Fibroblast of the conjunctiva (primary cell): ENCODE measurements at regions not wholly inside any gene's neighbourhood (a gene's known extent, or its start where the extent isn't known, plus 50 kb on each side); places are given as distances from the start of the nearest gene placed in this dataset.
"Not testable (repeated sequence)": the region's sequence is repeated elsewhere in the genome, so short reads cannot be mapped to it uniquely, and the experiment has no call there.

Experiments used
- DNase-seq: peaks from one replicate; pipeline ENCODE4 v3.0.0-alpha.2; 2010; ENCODE audit warnings: low read depth

DNA sequence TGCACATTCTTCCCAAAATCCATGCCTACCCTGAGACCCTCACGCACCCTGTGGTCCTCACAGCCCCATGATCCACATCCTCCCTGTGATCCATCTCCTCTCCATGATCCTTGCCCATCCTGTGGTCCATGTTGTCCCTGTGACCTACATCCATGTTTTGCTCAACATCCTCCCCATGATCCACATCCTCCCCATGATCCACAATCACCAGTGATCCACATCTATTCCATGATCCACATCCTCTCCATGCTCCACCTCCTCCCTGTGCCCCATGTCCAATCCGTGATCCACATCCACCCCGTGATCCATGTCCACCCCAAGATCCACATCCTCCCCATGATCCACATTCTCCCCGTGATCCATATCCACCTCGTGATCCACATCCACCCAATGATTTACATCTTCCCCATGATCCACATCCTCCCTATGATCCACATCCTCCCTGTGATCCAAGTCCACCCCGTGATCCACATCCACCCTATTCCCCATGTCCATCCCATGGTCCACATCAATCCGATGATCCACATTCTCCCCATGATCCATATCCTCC is 281.2 kb downstream of the MYCN start:
- no peak for DNase-seq

DNA sequence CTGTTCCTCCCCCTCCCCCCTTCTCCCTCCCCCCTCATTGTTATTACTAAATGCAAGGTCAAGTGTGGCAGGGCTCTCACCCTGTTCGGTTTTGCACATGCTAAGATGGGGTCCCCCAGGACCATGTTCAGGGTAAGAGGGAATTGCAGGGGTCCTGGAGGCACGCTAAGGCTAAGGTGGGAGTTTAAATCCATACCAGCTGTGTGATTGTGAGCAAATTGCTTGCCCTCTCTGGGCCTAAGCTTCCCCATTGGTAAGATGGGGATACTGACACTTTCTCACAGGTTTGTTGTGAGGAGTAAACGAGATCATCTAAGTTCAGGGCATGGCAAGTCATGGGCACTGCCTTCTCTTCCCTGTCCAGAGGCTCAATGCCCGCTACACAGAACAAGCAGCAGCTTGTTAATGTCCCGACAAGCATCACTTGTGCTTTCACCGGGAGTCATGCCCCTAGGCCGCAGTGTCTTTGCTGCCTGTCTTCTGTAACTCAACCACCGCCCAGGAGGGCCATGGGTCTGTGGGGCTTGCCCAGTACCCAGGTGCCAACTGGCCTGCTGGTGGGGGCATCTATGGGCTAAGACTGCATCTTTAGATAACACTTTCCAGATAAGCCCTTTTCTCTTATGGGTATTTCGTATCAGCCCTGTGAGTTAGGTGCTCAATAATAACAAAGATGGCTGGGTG is 279.1 kb downstream of the MYCN start:
- DNase-seq: no peak

DNA sequence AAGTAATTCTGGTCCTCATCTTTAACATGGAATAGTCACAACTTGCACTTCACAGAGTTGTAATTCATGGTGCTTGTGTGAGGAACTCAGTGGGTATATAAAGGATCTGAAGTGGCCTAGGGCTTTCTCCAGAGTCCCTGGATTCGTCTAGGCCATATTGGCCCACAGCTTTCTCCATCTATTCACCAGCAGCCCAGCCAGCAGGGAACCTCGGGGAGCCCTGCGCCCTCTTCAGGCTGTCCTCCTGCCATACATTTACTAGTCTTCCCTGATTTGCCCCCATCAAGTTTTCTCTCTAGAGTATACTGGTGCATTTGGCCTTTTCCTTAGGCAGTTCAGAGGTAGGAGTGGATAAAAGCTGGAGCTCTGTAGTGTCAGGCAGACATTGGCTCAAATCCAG is 278.3 kb downstream of the MYCN start:
- no peak for DNase-seq

DNA sequence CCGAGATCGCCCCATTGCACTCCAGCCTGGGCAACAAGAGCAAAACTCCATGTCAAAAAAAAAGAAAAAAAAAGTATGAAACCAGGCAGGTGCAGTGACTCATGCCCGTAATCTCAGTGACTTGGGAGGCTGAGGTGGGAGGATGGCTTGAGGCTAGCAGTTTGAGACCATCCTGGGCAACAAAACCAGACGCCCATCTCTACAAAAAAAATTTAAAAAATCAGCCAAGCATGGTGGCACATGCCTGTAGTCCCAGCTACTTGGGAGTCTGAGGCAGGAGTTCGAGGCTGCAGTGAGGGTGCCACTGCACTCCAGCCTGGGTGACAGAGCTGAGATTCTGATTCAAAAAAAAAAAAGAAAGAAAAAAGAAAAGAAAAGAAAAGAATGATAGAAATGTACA is 277.8 kb downstream of the MYCN start:
- no peak for DNase-seq

DNA sequence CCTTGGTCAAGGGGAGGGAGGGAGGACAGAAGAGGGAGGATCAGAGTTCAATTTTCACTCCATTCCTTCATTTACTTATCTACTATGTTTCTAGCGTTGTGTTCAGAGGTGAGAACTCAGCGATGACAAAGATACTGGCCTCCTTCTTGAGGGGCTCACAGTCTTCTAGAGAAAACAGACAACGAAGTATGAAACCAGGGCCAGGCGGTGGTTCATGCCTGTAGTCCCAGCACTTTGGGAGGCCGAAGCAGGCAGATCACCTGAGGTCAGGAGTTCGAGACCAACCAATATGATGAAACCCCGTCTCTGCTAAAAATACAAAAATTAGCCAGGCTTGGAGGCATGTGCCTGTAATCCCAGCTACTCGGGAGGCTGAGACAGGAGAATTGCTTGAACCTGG is 277.4 kb downstream of the MYCN start:
- not testable (repeated sequence) for DNase-seq

DNA sequence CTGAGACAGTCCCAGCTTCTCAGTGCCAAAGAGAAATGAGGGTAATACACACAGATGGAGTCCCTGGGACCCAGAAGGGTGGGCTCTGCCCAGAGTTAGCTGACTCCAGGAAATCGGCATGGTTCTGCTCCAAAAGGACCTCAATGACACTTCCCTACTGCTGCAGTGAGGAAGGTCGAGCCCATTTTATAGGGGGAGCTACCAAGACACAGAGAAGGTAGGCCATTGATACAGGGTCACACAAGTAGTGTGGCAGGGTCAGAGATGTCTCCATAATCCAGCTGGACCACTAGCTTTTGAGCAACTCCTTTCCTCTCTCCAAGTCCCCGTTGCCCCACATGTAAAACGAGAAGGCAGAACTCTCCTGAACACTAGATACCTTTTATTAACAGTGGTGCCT is 276.9 kb downstream of the MYCN start:
- no peak for DNase-seq

DNA sequence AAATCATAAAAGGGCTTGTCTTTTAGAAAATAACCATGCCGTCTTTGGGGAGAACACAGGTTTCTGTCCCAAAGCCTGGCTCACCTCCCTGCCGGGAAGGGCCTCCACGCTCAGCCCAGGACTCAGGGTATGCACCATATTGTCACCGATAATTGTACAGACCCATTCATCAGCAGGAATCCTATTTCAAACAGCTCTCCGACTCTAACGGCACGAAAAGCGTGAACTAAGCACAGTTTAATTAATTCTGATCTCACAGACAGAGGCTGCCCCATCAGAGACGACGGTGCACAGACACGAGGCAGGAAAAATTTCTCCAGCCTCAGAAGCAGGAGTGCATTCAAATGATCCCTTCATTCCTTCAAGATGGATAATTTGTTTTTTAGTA is 276.2 kb downstream of the MYCN start:
- no peak for DNase-seq

DNA sequence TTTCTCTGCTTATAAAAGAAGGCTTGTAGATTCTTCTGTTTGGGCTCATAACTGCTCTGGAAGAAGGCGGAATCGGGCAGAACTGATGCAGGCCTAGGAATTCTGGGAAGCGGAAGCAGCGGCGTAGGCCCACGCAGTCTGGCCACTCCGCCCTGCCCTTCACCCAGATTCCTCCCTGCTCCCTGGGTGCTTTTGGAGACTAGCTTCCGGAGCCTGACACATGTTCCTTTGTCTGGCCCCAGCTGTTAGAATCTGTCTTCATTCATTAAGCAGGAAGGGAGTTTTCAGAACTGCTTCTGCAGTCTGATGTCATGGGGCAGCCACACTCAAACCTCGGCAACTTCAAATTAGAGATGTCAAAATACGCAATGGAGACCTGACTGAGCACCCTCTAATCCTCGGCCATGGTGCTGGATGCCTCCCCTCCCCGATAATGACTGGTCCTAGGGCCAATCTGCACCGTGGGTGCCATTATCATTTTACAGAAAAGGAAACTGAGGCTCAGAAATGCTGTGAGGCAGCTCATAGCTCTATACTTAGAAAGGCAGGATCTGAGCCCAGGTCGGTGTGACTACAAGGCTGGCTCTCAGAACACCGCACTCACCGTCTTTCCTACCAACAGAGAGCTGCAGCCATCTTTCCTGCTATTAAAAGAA is 275.7 kb downstream of the MYCN start:
- no peak for DNase-seq

DNA sequence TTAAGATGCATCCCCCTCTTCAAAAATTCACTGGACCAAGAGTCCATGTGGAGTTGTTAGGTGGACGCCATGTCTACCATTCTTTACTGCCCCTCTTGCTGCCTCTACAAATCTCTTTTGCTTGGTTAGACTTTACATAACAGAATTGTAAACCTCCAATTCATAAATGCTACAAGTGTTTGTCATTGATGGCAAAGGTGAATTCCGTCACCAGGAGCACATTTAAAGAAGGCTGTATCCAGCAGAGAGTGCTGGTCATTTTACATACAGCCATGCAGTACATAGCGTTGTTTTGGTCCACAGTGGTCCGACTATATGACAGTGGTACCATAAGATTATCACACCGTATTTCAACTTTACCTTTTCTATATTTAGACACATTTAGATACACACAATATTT is 274.5 kb downstream of the MYCN start:
- DNase-seq: no peak

DNA sequence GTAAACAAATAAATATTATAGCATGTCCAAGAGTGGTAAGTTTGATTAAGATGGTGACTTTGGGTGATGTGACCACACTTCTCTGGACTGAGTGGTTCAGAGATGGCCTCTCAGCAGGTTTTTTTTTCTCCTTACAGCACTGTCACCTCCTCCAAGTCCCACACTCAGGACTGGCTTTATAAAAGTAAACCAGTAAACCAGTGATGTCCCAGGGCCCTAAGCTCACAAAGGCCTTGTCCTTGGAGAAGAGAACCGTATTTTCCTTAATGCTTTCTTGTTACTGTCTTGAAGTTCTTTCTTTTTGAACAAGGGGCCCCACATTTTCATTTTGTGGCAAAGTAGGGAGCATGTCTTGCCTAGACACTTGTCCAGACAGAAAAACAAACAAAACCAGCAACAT is 274.0 kb downstream of the MYCN start:
- DNase-seq: no peak

DNA sequence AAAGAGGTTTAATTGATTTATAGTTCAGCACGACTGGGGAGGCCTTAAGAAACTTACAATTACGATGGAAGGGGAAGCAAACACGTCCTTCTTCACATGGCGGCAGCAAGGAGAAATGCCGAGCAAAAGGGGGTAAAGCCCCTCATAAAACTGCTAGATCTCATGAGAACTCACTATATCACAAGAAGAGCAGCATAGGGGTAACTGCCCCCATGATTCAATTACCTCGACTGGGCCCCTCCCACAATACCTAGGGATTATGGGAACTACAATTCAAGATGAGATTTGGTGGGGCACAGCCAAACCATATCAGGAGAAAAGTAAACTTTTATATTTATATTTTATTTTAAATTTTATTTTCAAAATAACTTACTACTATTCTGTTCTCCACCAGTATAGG is 272.0 kb downstream of the MYCN start:
- DNase-seq: no peak

DNA sequence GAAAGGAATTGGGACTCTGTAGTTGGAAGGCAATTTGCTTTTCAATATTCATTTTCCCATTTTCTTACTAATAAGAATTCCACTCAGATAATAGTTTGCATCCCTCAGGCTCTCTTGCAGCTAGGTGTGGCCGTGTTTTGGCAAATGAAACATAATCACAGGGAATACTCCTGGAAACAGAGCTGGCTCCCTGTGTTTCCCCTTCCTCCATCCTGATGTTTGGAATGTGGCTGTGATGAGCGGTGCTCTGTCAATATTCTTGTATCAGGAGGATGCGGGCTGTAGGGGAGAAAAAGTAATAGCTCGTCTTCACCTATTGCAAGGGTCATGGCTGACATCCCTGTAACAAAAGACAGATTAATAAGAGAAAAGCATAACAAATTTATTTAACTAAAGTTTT is 271.0 kb downstream of the MYCN start:
- DNase-seq: no peak

DNA sequence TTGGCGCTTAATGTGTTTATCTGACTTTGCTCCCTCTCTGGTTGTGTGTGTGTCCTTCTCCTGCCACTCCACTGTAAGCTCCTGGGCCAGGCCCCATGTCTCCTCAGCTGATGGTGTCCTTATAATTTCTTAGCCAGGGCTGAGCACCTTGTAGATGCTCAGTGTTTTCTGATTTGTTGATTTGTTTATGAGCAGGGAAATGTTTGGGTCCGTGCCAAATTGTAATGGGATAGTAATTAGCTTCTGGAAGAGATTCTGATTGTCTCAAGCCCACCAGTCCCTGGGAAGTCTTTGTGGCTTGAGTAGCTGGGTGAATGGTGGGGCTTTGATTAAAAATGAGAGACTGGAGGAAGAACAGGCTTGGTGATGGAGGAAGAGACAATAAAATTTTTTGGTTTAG is 270.5 kb downstream of the MYCN start:
- no peak for DNase-seq

DNA sequence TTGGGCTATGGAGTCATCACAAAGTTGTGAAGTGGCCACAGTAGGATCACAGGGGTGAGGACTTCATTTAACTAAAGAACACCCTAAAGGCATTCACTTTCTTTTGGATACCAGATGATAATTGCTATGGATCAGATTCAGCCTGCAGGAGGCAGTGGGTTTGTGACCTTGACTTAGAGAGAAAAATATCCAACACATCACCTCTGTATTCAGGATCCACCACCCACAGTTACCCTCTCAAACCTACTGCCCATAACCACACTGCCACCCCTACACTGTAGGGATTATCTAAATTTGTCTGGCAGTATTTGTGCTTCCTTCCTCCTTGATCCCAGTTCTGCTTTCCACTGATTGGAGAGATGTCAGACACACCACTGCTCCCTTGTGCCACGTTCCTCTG is 269.4 kb downstream of the MYCN start:
- DNase-seq: no peak

DNA sequence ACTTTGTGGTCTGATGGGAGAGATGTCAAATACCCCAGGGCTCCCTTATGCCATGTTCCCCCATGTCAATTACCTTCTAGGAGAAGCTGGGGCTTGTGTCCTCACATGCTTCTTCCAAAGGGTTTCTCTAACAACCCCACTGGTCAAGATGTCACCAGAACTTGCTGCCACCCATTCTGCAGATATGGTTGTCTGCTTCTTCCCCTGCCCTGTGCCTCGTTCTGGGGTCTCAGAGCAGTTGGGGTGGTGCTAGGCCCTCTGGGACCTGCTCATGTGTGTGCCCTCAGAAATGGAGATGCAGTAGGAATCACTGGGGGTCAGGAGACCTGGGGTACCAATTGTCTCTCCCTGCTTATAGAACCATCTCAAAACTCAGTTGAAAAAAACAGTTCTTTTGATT is 268.6 kb downstream of the MYCN start:
- no peak for DNase-seq

DNA sequence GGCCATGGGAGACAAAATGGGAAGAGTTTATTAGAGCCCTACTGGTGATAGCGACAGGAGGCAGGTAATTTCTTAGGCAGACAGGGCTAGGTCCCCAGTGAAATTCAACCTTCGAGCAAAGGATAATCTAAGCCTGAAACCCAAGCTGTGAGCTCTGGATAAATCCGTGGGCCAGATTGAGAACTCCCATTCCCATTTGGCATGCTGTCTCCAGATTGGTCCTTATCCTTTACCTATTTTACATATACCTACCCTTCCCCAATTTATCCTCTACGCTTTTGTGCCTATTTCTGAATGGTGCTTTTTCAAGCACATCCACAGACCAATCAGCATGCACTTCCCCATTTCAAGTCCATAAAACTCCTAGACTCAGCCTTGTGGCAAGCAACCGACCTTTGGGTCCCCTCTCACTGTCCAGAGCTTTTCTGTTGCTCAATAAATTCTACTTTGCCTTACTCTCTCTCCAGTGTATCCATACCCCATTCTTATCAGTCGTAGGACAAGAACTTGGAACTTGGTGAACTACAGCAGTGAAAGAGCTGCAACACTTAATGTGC is 268.0 kb downstream of the MYCN start:
- DNase-seq: no peak

DNA sequence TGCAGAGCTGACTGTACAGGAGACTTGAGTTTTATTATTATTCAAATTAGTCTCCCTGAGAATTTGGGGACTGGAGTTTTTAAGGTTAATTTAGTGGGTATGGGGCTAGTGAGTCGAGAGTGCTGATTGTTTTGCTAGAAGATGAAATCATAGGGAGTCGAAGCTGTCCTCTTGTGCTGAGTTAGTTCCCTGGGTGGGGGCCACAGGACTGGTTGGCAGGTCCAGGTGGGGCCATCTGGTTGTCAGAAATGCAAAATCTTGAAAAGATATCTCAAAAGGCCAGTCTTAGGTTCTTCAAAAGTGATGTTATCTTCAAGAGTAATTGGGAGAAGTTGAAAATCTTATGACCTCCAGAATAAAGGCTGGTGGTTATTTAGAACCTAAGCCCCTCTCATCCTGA is 267.3 kb downstream of the MYCN start:
- DNase-seq: no peak

DNA sequence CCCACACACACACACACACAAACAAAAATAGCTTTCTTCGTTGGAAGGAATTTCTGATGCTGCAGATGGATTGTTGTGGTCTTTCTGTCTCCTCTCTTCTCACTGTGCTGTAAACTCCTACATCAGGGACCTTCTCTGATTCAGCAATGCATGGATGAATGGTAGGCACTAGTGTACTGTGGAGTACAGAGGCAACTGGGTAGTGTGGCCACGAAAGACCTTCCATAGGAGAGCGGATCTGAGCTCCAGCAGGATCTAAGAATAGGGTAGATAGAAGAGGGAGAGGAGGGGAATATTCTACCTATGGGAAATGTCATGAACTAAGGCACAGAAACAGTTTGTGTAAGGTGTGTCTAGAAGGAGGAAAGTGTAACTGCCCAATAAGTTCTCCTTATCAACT is 266.8 kb downstream of the MYCN start:
- DNase-seq: no peak

DNA sequence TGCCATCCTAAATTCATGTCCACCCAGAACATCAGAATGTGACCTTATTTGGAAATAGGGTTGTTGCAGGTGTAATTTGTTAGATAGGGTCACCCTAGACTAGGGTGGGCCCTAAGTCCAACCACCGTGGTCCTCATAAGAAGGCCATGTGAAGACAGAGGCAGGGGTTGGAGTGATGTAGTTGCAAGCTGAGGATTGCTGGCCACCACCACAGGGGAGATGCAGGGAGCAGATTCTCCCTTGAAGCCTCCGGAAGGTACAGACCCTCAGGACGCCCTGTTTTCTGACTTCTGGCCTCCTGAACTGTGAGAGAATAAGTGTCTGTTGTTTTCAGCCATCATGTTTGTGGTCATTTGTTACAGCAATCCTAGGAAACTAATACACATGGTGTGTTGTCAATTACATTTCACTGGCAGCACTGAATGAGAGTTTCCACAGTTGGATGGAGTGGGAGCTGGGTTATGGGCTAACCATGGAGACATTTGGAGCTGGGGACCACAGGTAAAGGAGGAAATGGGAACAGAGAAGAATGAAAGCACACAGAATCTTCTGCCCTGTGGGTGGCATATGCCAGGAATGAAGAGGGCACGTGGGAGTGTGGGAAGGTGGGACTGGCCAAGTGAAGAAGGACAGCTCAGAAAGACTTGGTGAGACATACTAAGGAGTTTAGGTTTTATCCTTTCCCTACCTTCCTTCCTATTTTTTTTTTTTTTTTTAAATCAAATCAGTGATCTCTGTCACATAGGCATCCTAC is 266.0 kb downstream of the MYCN start:
- no peak for DNase-seq

DNA sequence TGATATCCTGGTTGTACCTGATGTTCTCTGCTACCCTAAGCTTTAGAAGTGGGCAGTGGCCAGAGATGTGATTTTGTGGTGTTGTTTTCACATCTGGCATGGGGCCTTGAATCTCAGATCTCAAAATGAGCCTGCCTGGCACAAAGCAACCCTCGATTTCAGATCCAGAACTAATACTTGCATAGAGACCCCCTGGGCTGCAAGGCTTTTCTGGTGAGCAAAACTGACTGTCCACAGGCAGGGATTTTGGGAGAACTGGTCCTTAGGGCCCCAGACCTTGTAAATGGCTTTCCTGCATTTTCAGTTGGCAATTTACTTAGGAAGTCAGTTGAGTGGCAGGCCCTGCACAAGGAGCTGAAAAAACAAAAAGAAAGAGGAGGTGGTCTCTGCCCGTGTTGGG is 265.3 kb downstream of the MYCN start:
- DNase-seq: no peak

DNA sequence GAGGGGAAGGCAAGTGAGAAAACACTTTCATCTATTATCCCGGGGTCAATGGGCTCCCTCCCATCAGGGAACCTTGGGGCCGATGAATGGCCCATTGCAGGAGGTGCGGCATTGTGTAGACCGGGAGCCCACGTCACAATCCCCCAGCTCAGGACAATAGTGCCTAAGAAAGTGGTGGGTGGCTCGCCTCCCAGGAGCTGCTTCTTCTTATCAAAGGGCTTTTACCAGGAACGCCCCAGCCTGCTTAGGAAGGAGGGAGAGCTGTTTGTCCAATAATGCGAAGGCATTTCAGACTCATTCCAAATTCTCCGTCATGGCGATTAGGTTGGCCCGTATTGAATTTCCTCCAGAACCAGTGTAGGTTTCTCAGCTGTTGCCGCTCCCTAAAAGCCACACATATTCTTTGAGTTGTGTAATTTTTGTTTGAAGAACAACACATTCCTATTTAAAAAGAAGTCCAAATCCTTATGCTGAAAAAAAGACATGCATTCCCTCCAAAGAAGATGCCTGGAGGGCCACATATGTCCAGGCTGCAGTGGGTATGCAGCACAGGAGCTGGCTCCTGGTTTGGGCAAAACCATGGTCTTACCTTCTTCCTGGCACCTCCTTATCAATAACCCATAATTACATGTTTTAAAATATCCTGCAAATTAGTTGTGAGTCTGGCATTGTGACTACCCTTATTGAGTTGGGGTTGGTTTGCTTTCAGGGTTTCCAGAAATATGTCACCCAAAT is 264.7 kb downstream of the MYCN start:
- no peak for DNase-seq

DNA sequence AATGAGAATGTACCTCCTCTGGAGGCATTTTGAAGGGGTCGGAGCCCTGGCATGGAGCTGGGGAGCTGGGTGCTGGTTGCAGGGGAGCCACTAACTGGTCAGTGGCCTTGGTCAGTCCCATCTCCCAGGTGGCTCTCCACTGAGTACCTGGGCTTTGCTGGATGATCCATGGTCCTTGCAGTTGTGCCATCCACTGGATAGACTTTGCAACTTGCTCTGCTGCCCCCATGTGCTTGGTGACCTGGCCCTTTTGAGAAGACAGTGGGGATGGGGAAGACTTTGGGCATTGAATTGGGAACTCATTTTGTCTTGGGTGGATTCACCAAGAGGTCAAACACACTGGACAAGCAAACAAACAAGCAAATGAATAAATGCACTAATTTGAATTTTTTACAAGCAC is 263.9 kb downstream of the MYCN start:
- DNase-seq: no peak
